MM.1S (cell line): ENCODE measurements at regions not wholly inside any gene's neighbourhood (a gene's known extent, or its start where the extent isn't known, plus 50 kb on each side); places are given as distances from the start of the nearest gene placed in this dataset.
"Not testable (repeated sequence)": the region's sequence is repeated elsewhere in the genome, so short reads cannot be mapped to it uniquely, and the experiment has no call there.

Experiments
- DNase-seq: peaks from one replicate; pipeline ENCODE4 v3.0.0-alpha.2; 2015
- H2AFZ ChIP-seq: fragments of 300-600 bp; sonication (generic); 2 replicates; pipeline ENCODE4 v1.6.0; 2016; ENCODE audit warnings: antibody characterized with exemption, low read length
- H3F3A ChIP-seq: fragments of 300-600 bp; sonication (generic); 2 replicates; pipeline ENCODE4 v1.6.1; 2016; ENCODE audit warnings: mild to moderate bottlenecking, antibody characterized with exemption, low read length, moderate library complexity, mixed read lengths; ENCODE audit not compliant: insufficient read depth
- H3K27ac ChIP-seq: fragments of 300-600 bp; sonication (generic); 2 replicates; pipeline ENCODE4 v1.5.1; 2016; ENCODE audit warnings: mild to moderate bottlenecking, low read length
- H3K27me3 ChIP-seq: fragments of 300-600 bp; sonication (generic); replicated peaks from 2 replicates; pipeline ENCODE4 v1.6.0; 2016; ENCODE audit warnings: low read length; ENCODE audit not compliant: insufficient read depth
- H3K36me3 ChIP-seq: fragments of 300-600 bp; sonication (generic); replicated peaks from 2 replicates; pipeline ENCODE4 v1.6.1; 2016; ENCODE audit warnings: mild to moderate bottlenecking, low read length, mixed read lengths; ENCODE audit not compliant: insufficient read depth
- H3K4me1 ChIP-seq: fragments of 300-600 bp; sonication (generic); 2 replicates; pipeline ENCODE4 v1.6.1; 2016; ENCODE audit warnings: low read length, mixed read lengths
- H3K4me2 ChIP-seq: fragments of 300-600 bp; sonication (generic); 2 replicates; pipeline ENCODE4 v1.6.0; 2016; ENCODE audit warnings: low read depth, low read length
- H3K4me3 ChIP-seq: fragments of 300-600 bp; sonication (generic); 2 replicates; pipeline ENCODE4 v1.5.1; 2016; ENCODE audit warnings: low read length, mixed read lengths
- H3K79me2 ChIP-seq: fragments of 300-600 bp; sonication (generic); 2 replicates; pipeline ENCODE4 v1.6.1; 2016; ENCODE audit warnings: mixed run types, low read length, mixed read lengths
- H3K9ac ChIP-seq: fragments of 300-600 bp; sonication (generic); 2 replicates; pipeline ENCODE4 v1.6.1; 2016; ENCODE audit warnings: low read length, mixed read lengths
- H3K9me2 ChIP-seq: fragments of 300-600 bp; sonication (generic); replicated peaks from 2 replicates; pipeline ENCODE4 v1.6.1; 2016; ENCODE audit warnings: mild to moderate bottlenecking, low read length, mixed read lengths; ENCODE audit not compliant: insufficient read depth
- H3K9me3 ChIP-seq: fragments of 300-600 bp; sonication (generic); replicated peaks from 2 replicates; pipeline ENCODE4 v1.6.1; 2016; ENCODE audit warnings: mild to moderate bottlenecking, low read length, mixed read lengths; ENCODE audit not compliant: insufficient read depth
- H4K20me1 ChIP-seq: fragments of 300-600 bp; sonication (generic); 2 replicates; pipeline ENCODE4 v1.6.1; 2016; ENCODE audit warnings: mild to moderate bottlenecking, low read length, moderate library complexity, mixed read lengths; ENCODE audit not compliant: insufficient read depth
- EZH2 ChIP-seq: fragments of 300-600 bp; sonication (generic); optimal IDR thresholded peaks from 2 replicates; pipeline ENCODE3; 2017; ENCODE audit warnings: low read depth, mild to moderate bottlenecking, antibody characterized with exemption, low read length, mixed read lengths
- EZH2phosphoT487 ChIP-seq: fragments of 300-600 bp; sonication (generic); IDR thresholded peaks from 2 replicates; pipeline ENCODE4 v1.6.1; 2018; ENCODE audit warnings: antibody characterized with exemption, low read length
- TF ChIP-seq, protein P1 (sequence below): fragments of 300-600 bp; sonication (generic); IDR thresholded peaks from 2 replicates; pipeline ENCODE4 v1.5.1; 2016; ENCODE audit warnings: antibody characterized with exemption, low read length, mixed read lengths

DNA sequence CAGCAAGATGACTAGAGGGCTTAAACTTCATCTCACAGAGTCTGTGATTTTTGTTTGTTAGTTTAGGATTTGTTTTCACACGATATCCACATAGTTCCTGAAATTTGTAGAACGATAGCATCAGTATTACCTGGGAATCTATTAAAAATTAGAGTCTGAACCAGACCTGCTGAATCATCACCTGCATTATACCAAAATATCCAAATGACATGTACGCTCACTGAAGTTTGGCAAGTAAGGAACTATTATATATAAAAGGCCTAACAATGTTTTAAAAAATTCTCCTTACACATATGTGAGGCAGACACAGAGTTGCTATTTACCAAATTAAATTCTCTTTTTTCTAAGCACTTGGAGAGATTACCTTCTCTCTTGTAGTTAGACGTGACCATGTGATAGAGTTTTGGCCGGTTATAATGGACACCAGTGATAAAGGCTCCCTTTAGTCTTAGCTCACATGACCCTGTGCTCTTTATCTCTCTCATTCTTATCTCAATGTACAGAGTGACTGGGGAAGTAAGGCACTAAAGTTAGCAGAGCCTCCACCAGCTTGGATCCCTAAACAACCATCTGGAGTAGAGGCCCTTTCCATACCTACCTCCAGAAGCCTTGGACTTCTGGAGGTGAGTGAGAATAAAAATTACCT is 363.1 kb downstream of the DSC3 start:
- Histone ChIP-seq H3K9ac (no peak overlapping the region), H3F3A (no peaks in the 10 kb centered on the region), H3K27ac (no peak overlapping the region), H3K36me3 (no peaks in the 10 kb centered on the region), H3K4me3 (no peak overlapping the region), H3K9me3 (no peaks in the 10 kb centered on the region), H3K4me1 (no peaks in the 10 kb centered on the region), H4K20me1 (no peaks in the 10 kb centered on the region), H3K79me2 (no peaks in the 10 kb centered on the region), H3K9me2 (no peaks in the 10 kb centered on the region), H2AFZ (no peak overlapping the region), H3K4me2 (no peak overlapping the region), H3K27me3 (no peaks in the 10 kb centered on the region)
- DNase-seq = no peak
- TF ChIP-seq EZH2phosphoT487 (no peak), EZH2 (no peak)
- TF ChIP-seq, protein P1, sequence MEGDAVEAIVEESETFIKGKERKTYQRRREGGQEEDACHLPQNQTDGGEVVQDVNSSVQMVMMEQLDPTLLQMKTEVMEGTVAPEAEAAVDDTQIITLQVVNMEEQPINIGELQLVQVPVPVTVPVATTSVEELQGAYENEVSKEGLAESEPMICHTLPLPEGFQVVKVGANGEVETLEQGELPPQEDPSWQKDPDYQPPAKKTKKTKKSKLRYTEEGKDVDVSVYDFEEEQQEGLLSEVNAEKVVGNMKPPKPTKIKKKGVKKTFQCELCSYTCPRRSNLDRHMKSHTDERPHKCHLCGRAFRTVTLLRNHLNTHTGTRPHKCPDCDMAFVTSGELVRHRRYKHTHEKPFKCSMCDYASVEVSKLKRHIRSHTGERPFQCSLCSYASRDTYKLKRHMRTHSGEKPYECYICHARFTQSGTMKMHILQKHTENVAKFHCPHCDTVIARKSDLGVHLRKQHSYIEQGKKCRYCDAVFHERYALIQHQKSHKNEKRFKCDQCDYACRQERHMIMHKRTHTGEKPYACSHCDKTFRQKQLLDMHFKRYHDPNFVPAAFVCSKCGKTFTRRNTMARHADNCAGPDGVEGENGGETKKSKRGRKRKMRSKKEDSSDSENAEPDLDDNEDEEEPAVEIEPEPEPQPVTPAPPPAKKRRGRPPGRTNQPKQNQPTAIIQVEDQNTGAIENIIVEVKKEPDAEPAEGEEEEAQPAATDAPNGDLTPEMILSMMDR = no peak

GRCh38 chr18:30677813-30678212 is 364.7 kb downstream of the DSC3 start:
- H3K9ac ChIP-seq, H4K20me1 ChIP-seq, DNase-seq, H2AFZ ChIP-seq, H3F3A ChIP-seq, H3K4me1 ChIP-seq, H3K4me2 ChIP-seq, H3K27me3 ChIP-seq, H3K9me2 ChIP-seq, H3K27ac ChIP-seq, H3K9me3 ChIP-seq, H3K79me2 ChIP-seq, H3K36me3 ChIP-seq, H3K4me3 ChIP-seq: not testable (repeated sequence)

GRCh38 chr18:30676053-30676480 is 366.5 kb downstream of the DSC3 start:
- Histone ChIP-seq H4K20me1 (no peaks in the 10 kb centered on the region), H3K27ac (no peak overlapping the region), H3K27me3 (no peaks in the 10 kb centered on the region), H3K36me3 (no peaks in the 10 kb centered on the region), H3K9ac (no peak overlapping the region), H3K4me3 (no peak overlapping the region), H3K4me2 (no peak overlapping the region), H3F3A (no peaks in the 10 kb centered on the region), H3K9me3 (no peaks in the 10 kb centered on the region), H3K4me1 (no peaks in the 10 kb centered on the region), H3K79me2 (no peaks in the 10 kb centered on the region), H2AFZ (no peak overlapping the region), H3K9me2 (no peaks in the 10 kb centered on the region)
- no peak for DNase-seq
- TF ChIP-seq EZH2 = no peak
- TF ChIP-seq, protein P1 = no peak
- TF ChIP-seq EZH2phosphoT487 = no peak

DNA sequence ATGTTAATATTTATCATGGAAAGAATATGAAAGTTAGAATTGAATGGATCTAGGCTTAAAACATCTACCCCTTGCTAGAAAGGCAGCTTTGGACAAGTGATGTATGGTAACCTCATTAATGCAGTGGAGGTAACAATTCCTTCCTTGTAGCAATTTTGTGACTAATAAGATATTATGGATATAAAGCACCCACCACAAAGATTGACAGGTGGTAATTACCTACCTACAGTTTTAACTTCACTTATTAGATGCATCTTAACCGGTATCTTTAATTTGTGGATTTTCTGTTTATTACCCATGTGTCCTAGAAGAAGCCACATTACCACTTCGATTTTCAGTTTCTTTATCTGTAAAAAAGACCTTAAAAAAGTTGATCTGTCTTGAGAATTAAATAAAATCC is 367.0 kb downstream of the DSC3 start:
- Histone ChIP-seq H4K20me1 (no peaks in the 10 kb centered on the region), H3K27ac (no peak overlapping the region), H3K9ac (no peak overlapping the region), H3K9me2 (no peaks in the 10 kb centered on the region), H3K79me2 (no peaks in the 10 kb centered on the region), H3F3A (no peaks in the 10 kb centered on the region), H3K4me3 (no peak overlapping the region), H3K4me2 (no peak overlapping the region), H3K4me1 (no peaks in the 10 kb centered on the region), H3K36me3 (no peaks in the 10 kb centered on the region), H2AFZ (no peak overlapping the region), H3K27me3 (no peaks in the 10 kb centered on the region), H3K9me3 (no peaks in the 10 kb centered on the region)
- TF ChIP-seq EZH2 (no peak), EZH2phosphoT487 (no peak)
- TF ChIP-seq, protein P1 = no peak
- no peak for DNase-seq
